OCI-M2 (cell line): ENCODE measurements at regions not wholly inside any gene's neighbourhood (a gene's known extent, or its start where the extent isn't known, plus 50 kb on each side); places are given as distances from the start of the nearest gene placed in this dataset.
A peak's percentile ranks its signal among the peaks of the same experiment; 100 is the strongest.

Source experiments
- DNase-seq: peaks from one replicate; lab custom pipeline; 2025; ENCODE audit not compliant: unreplicated experiment; lab: John Stamatoyannopoulos, UW

- no peak for DNase-seq
Observed at GRCh38 chr13:59464926-59465325, 698.8 kb downstream of the DIAPH3 start.

- peak; percentile 16 for DNase-seq
Observed at GRCh38 chr13:59468396-59468795, 695.3 kb downstream of the DIAPH3 start.

GRCh38 chr13:59471106-59471505 is 692.6 kb downstream of the DIAPH3 start:
- DNase-seq, result no peak

GRCh38 chr13:59472134-59472533 is 691.6 kb downstream of the DIAPH3 start:
- DNase-seq, result no peak

- DNase-seq, result no peak
Observed at GRCh38 chr13:59474696-59475095, 689.0 kb downstream of the DIAPH3 start.

- no peak for DNase-seq
Observed at GRCh38 chr13:59475911-59476310, 687.8 kb downstream of the DIAPH3 start.

- no peak for DNase-seq
Observed at GRCh38 chr13:59476366-59476765, 687.4 kb downstream of the DIAPH3 start.

- DNase-seq, result no peak
Observed at GRCh38 chr13:59477011-59477410, 686.7 kb downstream of the DIAPH3 start.

GRCh38 chr13:59478908-59479307 is 684.8 kb downstream of the DIAPH3 start:
- DNase-seq, result no peak

GRCh38 chr13:59479629-59480028 is 684.1 kb downstream of the DIAPH3 start:
- no peak for DNase-seq

GRCh38 chr13:59480396-59481259 is 683.1 kb downstream of the DIAPH3 start:
- no peak for DNase-seq

GRCh38 chr13:59483501-59484145 is 680.1 kb downstream of the DIAPH3 start:
- DNase-seq, result no peak

- no peak for DNase-seq
Observed at GRCh38 chr13:59487883-59488282, 675.8 kb downstream of the DIAPH3 start.

GRCh38 chr13:59488436-59488835 is 675.3 kb downstream of the DIAPH3 start:
- DNase-seq, result no peak

GRCh38 chr13:59490651-59491050 is 673.1 kb downstream of the DIAPH3 start:
- no peak for DNase-seq

GRCh38 chr13:59492030-59492636 is 671.6 kb downstream of the DIAPH3 start:
- DNase-seq, result no peak

GRCh38 chr13:59493436-59493965 is 670.2 kb downstream of the DIAPH3 start:
- DNase-seq, result no peak

GRCh38 chr13:59494151-59494550 is 669.6 kb downstream of the DIAPH3 start:
- DNase-seq, result no peak

- no peak for DNase-seq
Observed at GRCh38 chr13:59494560-59494970, 669.2 kb downstream of the DIAPH3 start.

- no peak for DNase-seq
Observed at GRCh38 chr13:59495299-59495698, 668.4 kb downstream of the DIAPH3 start.

GRCh38 chr13:59495936-59496512 is 667.7 kb downstream of the DIAPH3 start:
- no peak for DNase-seq
